ENCODE measurements at regions not wholly inside any gene's neighbourhood (a gene's known extent, or its start where the extent isn't known, plus 50 kb on each side); places are given as distances from the start of the nearest gene placed in this dataset.
"Not testable (repeated sequence)": the region's sequence is repeated elsewhere in the genome, so short reads cannot be mapped to it uniquely, and the experiment has no call there.

GRCh38 chr11:93907901-93908300, 57.5 kb upstream of the VSTM5 start:
- no peak overlapping the region for H3K27ac ChIP-seq
- TF ChIP-seq POLR2A (IDR thresholded peaks at IDR 0.05) (no peak), CTCF (IDR thresholded peaks at IDR 0.05) (no peak)
- no peaks in the 10 kb centered on the region for H3K27me3 ChIP-seq
- no peak for DNase-seq
- WGBS, 2 donors = 53 to 59% methylated on average over 1 of the region's 1 CpG
- intact Hi-C loops (cut with DNase I) = no loop called here
- H3K4me3 ChIP-seq (replicated peaks in 1 of 3) = no peak overlapping the region
- no peaks in the 10 kb centered on the region for H3K36me3 ChIP-seq
- H3K9me3 ChIP-seq = no peaks in the 10 kb centered on the region
- no peaks in the 10 kb centered on the region for H3K4me1 ChIP-seq

GRCh38 chr11:93908689-93909088, 58.3 kb upstream of the VSTM5 start:
- no peak for DNase-seq
- Histone ChIP-seq H3K4me1 (no peaks in the 10 kb centered on the region), H3K36me3 (no peaks in the 10 kb centered on the region), H3K27me3 (no peaks in the 10 kb centered on the region), H3K27ac (no peak overlapping the region), H3K9me3 (no peaks in the 10 kb centered on the region), H3K4me3 (replicated peaks in 1 of 3) (no peak overlapping the region)
- WGBS, 2 donors = 37 to 40% methylated on average over 2 of the region's 2 CpGs
- intact Hi-C loops (cut with DNase I) = no loop called here
- TF ChIP-seq POLR2A (IDR thresholded peaks at IDR 0.05) (no peak), CTCF (IDR thresholded peaks at IDR 0.05) (no peak)

GRCh38 chr11:93917673-93918072, 67.3 kb upstream of the VSTM5 start:
- WGBS, 2 donors = 84 to 87% methylated on average over 5 of the region's 5 CpGs
- intact Hi-C loops (cut with DNase I) = no loop called here

GRCh38 chr11:93921695-93922468, 71.5 kb upstream of the VSTM5 start:
- DNase-seq = peak; percentile 26 to 58
- no peaks in the 10 kb centered on the region for H3K4me1 ChIP-seq
- no peak overlapping the region for H3K4me3 ChIP-seq (replicated peaks in 1 of 3)
- intact Hi-C loops (cut with DNase I) = no loop called here
- no peaks in the 10 kb centered on the region for H3K27me3 ChIP-seq
- H3K36me3 ChIP-seq = no peaks in the 10 kb centered on the region
- H3K27ac ChIP-seq = no peak overlapping the region
- peak in 4 of 6 experiments; percentile 26 to 68 (median 56) for TF ChIP-seq CTCF (IDR thresholded peaks at IDR 0.05)
- TF ChIP-seq POLR2A (IDR thresholded peaks at IDR 0.05) = no peak
- no peaks in the 10 kb centered on the region for H3K9me3 ChIP-seq
- 27 to 50% methylated on average over 7 of the region's 7 CpGs for WGBS, 2 donors

More at GRCh38 chr11:93917673-93918072, 67.3 kb upstream of the VSTM5 start:
- no peaks in the 10 kb centered on the region for H3K4me1 ChIP-seq
- no peak for TF ChIP-seq POLR2A (IDR thresholded peaks at IDR 0.05)
- no peak for TF ChIP-seq CTCF (IDR thresholded peaks at IDR 0.05)
- no peak overlapping the region for H3K4me3 ChIP-seq (replicated peaks in 1 of 3)
- no peaks in the 10 kb centered on the region for H3K9me3 ChIP-seq
- no peak for DNase-seq
- no peaks in the 10 kb centered on the region for H3K36me3 ChIP-seq
- no peak overlapping the region for H3K27ac ChIP-seq
- H3K27me3 ChIP-seq = no peaks in the 10 kb centered on the region

GRCh38 chr11:93922830-93923229, 72.4 kb upstream of the VSTM5 start:
- intact Hi-C loops (cut with DNase I) = no loop called here
- Histone ChIP-seq H3K27ac (no peak overlapping the region), H3K9me3 (no peaks in the 10 kb centered on the region), H3K36me3 (no peaks in the 10 kb centered on the region), H3K4me3 (replicated peaks in 1 of 3) (no peak overlapping the region), H3K27me3 (no peaks in the 10 kb centered on the region), H3K4me1 (no peaks in the 10 kb centered on the region)
- WGBS, 2 donors = 74 to 75% methylated on average over 4 of the region's 4 CpGs
- TF ChIP-seq CTCF (IDR thresholded peaks at IDR 0.05) (no peak), POLR2A (IDR thresholded peaks at IDR 0.05) (no peak)
- DNase-seq = no peak

GRCh38 chr11:93926099-93926498, 75.7 kb upstream of the VSTM5 start:
- H3K9me3 ChIP-seq; intact Hi-C loops (cut with DNase I); H3K4me3 ChIP-seq (replicated peaks in 1 of 3); H3K27ac ChIP-seq; H3K4me1 ChIP-seq; H3K27me3 ChIP-seq; DNase-seq; H3K36me3 ChIP-seq: not testable (repeated sequence)
- WGBS, 2 donors = 83 to 86% methylated on average over 2 of the region's 2 CpGs

All from thyroid gland (tissue), 4 donors.